ENCODE measurements at regions not wholly inside any gene's neighbourhood (a gene's known extent, or its start where the extent isn't known, plus 50 kb on each side); places are given as distances from the start of the nearest gene placed in this dataset.

DNA sequence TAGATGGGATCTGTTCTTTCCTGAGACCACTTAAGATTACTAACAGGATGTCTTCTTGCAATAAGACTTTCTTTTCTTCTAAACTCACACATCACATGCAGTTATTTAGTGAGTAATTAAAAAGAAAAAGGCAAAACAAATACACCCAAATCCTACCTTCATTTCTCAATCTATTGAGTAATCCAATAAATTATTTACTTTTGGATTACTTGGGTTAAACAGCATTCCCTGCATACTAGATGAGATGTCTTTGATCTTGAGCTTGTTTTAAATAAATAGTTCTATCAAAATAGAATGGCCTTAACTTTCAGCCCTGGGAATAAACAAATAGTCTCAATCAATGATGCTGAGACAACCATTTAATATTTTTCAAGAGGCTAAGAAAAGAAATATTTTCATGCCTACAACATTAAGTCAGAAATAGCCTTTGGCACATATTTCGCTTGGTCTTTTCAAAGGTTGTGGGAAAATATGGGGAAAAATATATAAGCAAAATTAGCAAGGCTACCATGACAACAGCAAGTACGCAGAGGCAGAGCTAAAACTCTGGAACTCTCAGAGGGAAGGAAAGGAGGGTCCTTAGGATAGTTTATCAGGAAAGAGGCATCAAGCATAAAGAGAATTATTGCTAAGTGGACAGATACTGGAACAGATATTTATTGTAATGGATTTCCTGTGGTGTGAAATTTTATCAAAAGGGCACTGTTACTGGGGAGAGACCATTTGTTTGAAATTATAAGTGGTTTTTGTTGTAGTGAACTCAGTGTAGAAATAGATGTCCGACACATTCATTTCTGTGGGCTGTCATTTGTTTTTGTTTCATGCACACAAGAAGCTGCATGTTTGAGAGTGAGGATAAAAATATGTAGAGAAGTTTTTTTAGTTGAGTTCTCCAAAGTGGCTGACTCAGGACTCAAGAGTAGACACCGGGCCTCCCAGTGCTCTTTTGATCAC lies 70.2 kb upstream of the CDH6 start:
- no peak for TF ChIP-seq TCF4 (CRISPR knock-in tag; IDR thresholded peaks at IDR 0.05; ENCODE audit: borderline replicate concordance)
- no peak for TF ChIP-seq GLIS3 (CRISPR knock-in tag; IDR thresholded peaks at IDR 0.05)
- TF ChIP-seq ZNF70 (CRISPR knock-in tag; IDR thresholded peaks at IDR 0.05): no peak
- TF ChIP-seq CSDC2 (CRISPR knock-in tag; IDR thresholded peaks at IDR 0.05): no peak
- TF ChIP-seq PPARA (CRISPR knock-in tag; IDR thresholded peaks at IDR 0.05; ENCODE audit: borderline replicate concordance): no peak
- TF ChIP-seq ZFP3 (CRISPR knock-in tag; IDR thresholded peaks at IDR 0.05): no peak
- no peak for TF ChIP-seq ZNF565 (CRISPR knock-in tag; conservative IDR thresholded peaks at IDR 0.05; ENCODE audit: low read depth)
- TF ChIP-seq ZNF8 (CRISPR knock-in tag; IDR thresholded peaks at IDR 0.05): no peak
- TF ChIP-seq CSRNP3 (CRISPR knock-in tag; IDR thresholded peaks at IDR 0.05): no peak
- TF ChIP-seq ARNTL (CRISPR knock-in tag; IDR thresholded peaks at IDR 0.05; ENCODE audit: borderline replicate concordance, low read depth): no peak
- no peak for TF ChIP-seq ZC3H10 (CRISPR knock-in tag; IDR thresholded peaks at IDR 0.05)
- TF ChIP-seq, protein P1, sequence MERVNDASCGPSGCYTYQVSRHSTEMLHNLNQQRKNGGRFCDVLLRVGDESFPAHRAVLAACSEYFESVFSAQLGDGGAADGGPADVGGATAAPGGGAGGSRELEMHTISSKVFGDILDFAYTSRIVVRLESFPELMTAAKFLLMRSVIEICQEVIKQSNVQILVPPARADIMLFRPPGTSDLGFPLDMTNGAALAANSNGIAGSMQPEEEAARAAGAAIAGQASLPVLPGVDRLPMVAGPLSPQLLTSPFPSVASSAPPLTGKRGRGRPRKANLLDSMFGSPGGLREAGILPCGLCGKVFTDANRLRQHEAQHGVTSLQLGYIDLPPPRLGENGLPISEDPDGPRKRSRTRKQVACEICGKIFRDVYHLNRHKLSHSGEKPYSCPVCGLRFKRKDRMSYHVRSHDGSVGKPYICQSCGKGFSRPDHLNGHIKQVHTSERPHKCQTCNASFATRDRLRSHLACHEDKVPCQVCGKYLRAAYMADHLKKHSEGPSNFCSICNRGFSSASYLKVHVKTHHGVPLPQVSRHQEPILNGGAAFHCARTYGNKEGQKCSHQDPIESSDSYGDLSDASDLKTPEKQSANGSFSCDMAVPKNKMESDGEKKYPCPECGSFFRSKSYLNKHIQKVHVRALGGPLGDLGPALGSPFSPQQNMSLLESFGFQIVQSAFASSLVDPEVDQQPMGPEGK (CRISPR knock-in tag; IDR thresholded peaks at IDR 0.05; ENCODE audit: borderline replicate concordance): no peak
- TF ChIP-seq, protein P2, sequence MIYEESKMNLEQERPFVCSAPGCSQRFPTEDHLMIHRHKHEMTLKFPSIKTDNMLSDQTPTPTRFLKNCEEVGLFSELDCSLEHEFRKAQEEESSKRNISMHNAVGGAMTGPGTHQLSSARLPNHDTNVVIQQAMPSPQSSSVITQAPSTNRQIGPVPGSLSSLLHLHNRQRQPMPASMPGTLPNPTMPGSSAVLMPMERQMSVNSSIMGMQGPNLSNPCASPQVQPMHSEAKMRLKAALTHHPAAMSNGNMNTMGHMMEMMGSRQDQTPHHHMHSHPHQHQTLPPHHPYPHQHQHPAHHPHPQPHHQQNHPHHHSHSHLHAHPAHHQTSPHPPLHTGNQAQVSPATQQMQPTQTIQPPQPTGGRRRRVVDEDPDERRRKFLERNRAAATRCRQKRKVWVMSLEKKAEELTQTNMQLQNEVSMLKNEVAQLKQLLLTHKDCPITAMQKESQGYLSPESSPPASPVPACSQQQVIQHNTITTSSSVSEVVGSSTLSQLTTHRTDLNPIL (CRISPR knock-in tag; IDR thresholded peaks at IDR 0.05; ENCODE audit: low read depth): no peak
- TF ChIP-seq ZFP30 (CRISPR knock-in tag; IDR thresholded peaks at IDR 0.05): no peak
- TF ChIP-seq OSR1 (CRISPR knock-in tag; IDR thresholded peaks at IDR 0.05): no peak
- TF ChIP-seq RARB (CRISPR knock-in tag; IDR thresholded peaks at IDR 0.05): no peak
- no peak for ATAC-seq

- no peak for ATAC-seq
- TF ChIP-seq TCF4 (CRISPR knock-in tag; IDR thresholded peaks at IDR 0.05; ENCODE audit: borderline replicate concordance): no peak
- TF ChIP-seq BACH2 (CRISPR knock-in tag; IDR thresholded peaks at IDR 0.05; ENCODE audit: borderline replicate concordance): no peak
- no peak for TF ChIP-seq ZC3H10 (CRISPR knock-in tag; IDR thresholded peaks at IDR 0.05)
- no peak for TF ChIP-seq SNAI2 (CRISPR knock-in tag; IDR thresholded peaks at IDR 0.05)
- no peak for TF ChIP-seq RARB (CRISPR knock-in tag; IDR thresholded peaks at IDR 0.05)
- TF ChIP-seq ARNTL (CRISPR knock-in tag; IDR thresholded peaks at IDR 0.05; ENCODE audit: borderline replicate concordance, low read depth): no peak
- TF ChIP-seq ESRRG (CRISPR knock-in tag; IDR thresholded peaks at IDR 0.05): no peak
- TF ChIP-seq ZNF70 (CRISPR knock-in tag; IDR thresholded peaks at IDR 0.05): no peak
- no peak for TF ChIP-seq ZFP30 (CRISPR knock-in tag; IDR thresholded peaks at IDR 0.05)
- TF ChIP-seq OSR1 (CRISPR knock-in tag; IDR thresholded peaks at IDR 0.05): no peak
- TF ChIP-seq, protein P3, sequence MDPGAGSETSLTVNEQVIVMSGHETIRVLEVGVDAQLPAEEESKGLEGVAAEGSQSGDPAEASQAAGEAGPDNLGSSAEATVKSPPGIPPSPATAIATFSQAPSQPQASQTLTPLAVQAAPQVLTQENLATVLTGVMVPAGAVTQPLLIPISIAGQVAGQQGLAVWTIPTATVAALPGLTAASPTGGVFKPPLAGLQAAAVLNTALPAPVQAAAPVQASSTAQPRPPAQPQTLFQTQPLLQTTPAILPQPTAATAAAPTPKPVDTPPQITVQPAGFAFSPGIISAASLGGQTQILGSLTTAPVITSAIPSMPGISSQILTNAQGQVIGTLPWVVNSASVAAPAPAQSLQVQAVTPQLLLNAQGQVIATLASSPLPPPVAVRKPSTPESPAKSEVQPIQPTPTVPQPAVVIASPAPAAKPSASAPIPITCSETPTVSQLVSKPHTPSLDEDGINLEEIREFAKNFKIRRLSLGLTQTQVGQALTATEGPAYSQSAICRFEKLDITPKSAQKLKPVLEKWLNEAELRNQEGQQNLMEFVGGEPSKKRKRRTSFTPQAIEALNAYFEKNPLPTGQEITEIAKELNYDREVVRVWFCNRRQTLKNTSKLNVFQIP (CRISPR knock-in tag; IDR thresholded peaks at IDR 0.05; ENCODE audit: borderline replicate concordance, low read depth): no peak
- TF ChIP-seq GLIS3 (CRISPR knock-in tag; IDR thresholded peaks at IDR 0.05): no peak
- no peak for TF ChIP-seq CSDC2 (CRISPR knock-in tag; IDR thresholded peaks at IDR 0.05)
- no peak for TF ChIP-seq ZFP3 (CRISPR knock-in tag; IDR thresholded peaks at IDR 0.05)
- TF ChIP-seq, protein P2 (CRISPR knock-in tag; IDR thresholded peaks at IDR 0.05; ENCODE audit: low read depth): no peak
- TF ChIP-seq, protein P1 (CRISPR knock-in tag; IDR thresholded peaks at IDR 0.05; ENCODE audit: borderline replicate concordance): no peak
- TF ChIP-seq TSHZ2 (CRISPR knock-in tag; IDR thresholded peaks at IDR 0.05): no peak
- TF ChIP-seq PPARA (CRISPR knock-in tag; IDR thresholded peaks at IDR 0.05; ENCODE audit: borderline replicate concordance): no peak
Observed at GRCh38 chr5:31121224-31121623, 72.3 kb upstream of the CDH6 start.

All from SK-N-SH treated with all-trans-retinoic acid at 6 μM for 48 hours (cell line).